ENCODE measurements at regions not wholly inside any gene's neighbourhood (a gene's known extent, or its start where the extent isn't known, plus 50 kb on each side); places are given as distances from the start of the nearest gene placed in this dataset.
"Not testable (repeated sequence)": the region's sequence is repeated elsewhere in the genome, so short reads cannot be mapped to it uniquely, and the experiment has no call there.

DNA sequence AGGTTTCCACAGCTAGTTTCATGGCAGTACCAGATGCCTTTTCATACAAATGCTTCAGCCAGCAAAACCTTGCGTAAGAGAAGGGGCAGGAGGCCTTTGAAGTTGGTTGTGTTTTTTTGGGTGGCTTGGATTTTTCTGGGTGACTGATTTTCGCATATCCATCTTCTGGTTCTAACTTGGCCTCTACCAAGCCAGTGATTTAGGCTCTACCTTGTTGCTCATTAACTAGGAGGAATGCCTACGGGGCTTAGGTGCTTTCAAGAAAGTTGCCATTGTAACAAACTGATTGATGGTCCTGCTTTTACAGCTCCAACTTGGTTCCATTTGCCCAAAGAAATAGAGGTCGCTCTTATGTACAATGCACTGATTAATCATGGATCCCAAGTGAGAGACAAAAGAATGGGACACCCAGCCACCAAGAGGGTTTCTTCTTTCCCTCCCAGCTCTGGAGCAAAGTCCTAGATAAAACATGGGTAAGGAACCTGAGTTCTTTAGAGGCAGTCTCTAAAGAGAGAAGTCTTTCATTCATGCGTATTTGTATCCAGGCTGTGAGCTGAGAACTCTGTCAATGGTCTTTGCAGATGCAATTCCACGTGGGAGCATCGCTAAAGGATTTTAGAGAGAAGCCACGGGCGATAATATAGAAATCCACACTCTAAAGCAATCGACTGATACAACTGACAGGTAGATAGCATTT, 92.1 kb upstream of the FGFR2 start:
- in situ Hi-C loops (cut with HindIII; ENCODE audit: low pct_unique_long_range_greater_than_20kb, low sequenced_read_pairs): no loop called here
- no peak for DNase-seq (ENCODE audit: low read depth, low spot score)

DNA sequence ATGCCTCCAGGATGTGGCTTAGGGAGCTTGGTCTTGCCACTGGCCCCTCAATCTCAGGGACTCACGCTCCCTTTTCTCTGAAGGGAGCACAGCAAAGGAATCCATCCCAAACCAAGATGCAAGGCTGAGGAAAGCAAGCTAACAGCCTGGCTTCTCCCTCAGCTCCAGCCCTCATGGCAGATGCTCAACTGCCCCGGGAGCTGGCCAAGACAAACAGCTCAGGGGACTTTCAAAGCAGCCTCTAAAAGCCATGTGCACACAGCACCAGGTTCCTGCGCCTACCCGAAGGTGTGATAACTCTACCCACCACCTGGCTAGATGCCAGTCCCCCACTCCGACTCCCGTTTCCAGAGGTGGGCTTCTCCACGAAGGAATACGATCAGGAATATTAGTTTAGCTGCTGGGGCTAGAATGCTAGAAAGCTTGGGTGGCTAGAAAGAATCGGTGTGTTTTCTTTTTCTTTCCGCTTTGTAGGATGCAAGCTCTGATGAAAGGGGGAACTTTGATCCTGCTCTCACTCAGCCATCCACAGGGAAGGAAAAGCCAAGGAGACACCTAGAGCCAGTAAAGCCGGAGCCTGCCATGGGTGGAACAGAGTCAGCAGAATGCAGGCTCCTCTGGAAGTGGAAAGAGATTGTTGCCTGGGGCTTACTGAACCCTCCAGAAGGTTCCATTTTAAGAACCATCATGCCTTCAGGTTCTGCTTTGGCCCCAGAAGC, 89.0 kb upstream of the FGFR2 start:
- no peak for DNase-seq (ENCODE audit: low read depth, low spot score)
- in situ Hi-C loops (cut with HindIII; ENCODE audit: low pct_unique_long_range_greater_than_20kb, low sequenced_read_pairs): no loop called here

GRCh38 chr10:121684276-121684675, 86.0 kb upstream of the FGFR2 start:
- DNase-seq (ENCODE audit: low read depth, low spot score): no peak
- in situ Hi-C loops (cut with HindIII; ENCODE audit: low pct_unique_long_range_greater_than_20kb, low sequenced_read_pairs): no loop called here

- in situ Hi-C loops (cut with HindIII; ENCODE audit: low pct_unique_long_range_greater_than_20kb, low sequenced_read_pairs): no loop called here
- DNase-seq (ENCODE audit: low read depth, low spot score): no peak
These were observed 85.6 kb upstream of the FGFR2 start for GRCh38 chr10:121683816-121684215.

DNA sequence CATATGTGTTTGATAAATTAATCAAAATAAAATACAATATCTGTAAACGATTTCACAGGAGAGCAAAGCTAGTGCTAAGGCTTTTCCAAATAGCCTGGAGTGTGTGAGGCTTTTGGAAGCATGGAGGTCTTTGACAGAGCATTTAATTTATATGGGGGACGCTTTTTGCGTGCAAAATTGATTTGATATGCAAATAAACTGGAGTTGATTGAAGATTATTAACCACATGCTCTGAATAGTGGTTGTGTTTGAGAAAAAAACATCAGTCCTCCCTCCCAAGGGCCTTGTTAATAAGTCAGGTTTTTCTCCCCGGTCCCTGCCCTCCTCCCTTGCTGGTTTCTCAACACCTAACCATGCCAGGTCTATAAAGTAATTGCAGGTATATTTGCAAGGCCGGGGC, 85.1 kb upstream of the FGFR2 start:
- in situ Hi-C loops (cut with HindIII; ENCODE audit: low pct_unique_long_range_greater_than_20kb, low sequenced_read_pairs): no loop called here
- DNase-seq (ENCODE audit: low read depth, low spot score): no peak

- in situ Hi-C loops (cut with HindIII; ENCODE audit: low pct_unique_long_range_greater_than_20kb, low sequenced_read_pairs): no loop called here
- DNase-seq (ENCODE audit: low read depth, low spot score): no peak
These were observed 83.9 kb upstream of the FGFR2 start for GRCh38 chr10:121681997-121682687.

- DNase-seq (ENCODE audit: low read depth, low spot score): no peak
- in situ Hi-C loops (cut with HindIII; ENCODE audit: low pct_unique_long_range_greater_than_20kb, low sequenced_read_pairs): no loop called here
These were observed 82.8 kb upstream of the FGFR2 start for GRCh38 chr10:121680879-121681655.

DNA sequence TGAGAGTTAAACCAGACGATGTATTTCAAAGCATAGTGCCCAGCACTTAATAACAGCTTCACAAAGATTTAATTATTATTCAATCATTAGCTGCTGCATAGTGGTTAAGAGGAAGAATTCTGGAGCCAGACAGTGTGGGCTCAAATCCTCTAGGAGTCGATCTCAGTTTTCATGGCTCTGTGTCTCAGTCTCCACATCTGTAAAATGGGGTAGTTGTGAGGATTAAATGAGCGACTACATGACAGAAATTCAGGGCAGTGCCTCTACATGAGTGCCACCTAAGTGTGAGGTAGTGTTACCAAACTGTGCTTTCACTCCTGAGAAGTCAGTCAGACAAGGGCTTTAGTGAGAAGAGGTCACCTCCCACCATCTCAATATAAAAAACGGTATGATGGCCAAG, 81.7 kb upstream of the FGFR2 start:
- DNase-seq (ENCODE audit: low read depth, low spot score): no peak
- in situ Hi-C loops (cut with HindIII; ENCODE audit: low pct_unique_long_range_greater_than_20kb, low sequenced_read_pairs): no loop called here

DNA sequence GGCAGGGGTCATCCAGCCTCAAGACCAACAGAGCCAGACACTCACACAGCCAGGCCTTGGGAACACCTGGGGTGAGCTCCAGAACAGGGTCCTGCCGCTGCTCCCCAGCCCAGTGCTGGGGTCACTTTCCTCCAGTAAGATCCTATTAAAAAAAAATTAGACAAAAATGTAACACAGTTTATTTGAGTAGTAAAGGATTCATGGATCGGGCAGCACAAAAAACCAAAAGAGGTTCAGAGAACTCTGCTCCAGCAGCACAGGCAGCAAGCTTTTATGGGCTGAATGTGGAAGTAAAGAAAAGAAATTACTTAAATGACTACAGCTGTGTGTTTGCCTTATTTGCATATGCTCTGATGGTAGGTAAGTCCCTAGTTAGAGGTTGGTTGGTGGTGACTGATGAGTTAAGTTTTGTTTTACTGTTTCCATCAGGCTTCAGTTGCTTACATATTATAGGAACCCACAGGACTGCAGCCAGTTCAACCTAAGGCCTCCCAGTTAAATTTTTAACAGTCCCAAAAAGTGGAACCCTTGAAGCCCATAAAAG, 80.5 kb upstream of the FGFR2 start:
- no peak for DNase-seq (ENCODE audit: low read depth, low spot score)
- in situ Hi-C loops (cut with HindIII; ENCODE audit: low pct_unique_long_range_greater_than_20kb, low sequenced_read_pairs): no loop called here

DNA sequence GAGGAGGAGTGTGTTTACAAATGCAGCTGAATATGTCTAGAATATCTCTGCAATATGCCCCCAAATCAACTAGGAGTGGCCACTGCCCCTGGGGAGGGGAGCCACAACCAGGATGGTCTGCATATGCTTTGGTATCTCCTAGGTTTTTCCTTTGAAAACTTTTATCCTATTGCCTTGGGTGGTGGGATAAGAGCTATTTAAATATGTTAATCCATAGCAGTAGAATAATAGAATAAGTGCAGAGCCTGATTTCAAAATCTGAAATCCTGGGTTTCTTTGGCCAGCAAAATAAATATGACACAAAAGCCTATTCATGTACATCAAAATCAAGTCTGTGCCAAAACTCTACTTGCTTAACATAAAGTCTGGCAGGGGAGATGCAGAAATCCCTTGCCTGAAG, 79.6 kb upstream of the FGFR2 start:
- in situ Hi-C loops (cut with HindIII; ENCODE audit: low pct_unique_long_range_greater_than_20kb, low sequenced_read_pairs): no loop called here
- DNase-seq (ENCODE audit: low read depth, low spot score): no peak

DNA sequence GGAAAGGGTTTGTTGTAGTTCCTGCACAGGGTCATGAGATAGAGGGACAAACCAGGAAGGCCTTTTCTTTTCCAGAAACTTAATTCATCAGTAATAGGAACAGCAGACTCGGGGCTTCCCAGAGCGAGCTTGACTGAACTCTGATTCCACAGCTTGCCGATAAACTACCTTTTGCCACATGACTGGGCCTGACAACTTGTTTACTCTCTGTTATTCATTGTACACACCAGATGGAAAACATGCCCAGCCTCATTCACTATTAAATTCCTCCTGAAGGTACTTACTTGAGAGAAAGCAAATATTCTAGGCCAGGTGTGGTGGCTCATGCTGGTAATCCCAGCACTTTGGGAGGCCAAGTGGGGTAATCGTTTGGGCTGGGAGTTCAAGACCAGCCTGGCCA, 77.1 kb upstream of the FGFR2 start:
- in situ Hi-C loops (cut with HindIII; ENCODE audit: low pct_unique_long_range_greater_than_20kb, low sequenced_read_pairs): no loop called here

GRCh38 chr10:121674885-121675284, 76.6 kb upstream of the FGFR2 start:
- no peak for DNase-seq (ENCODE audit: low read depth, low spot score)
- in situ Hi-C loops (cut with HindIII; ENCODE audit: low pct_unique_long_range_greater_than_20kb, low sequenced_read_pairs): no loop called here

More for the DNA sequence above, 77.1 kb upstream of the FGFR2 start:
- DNase-seq (ENCODE audit: low read depth, low spot score): no peak

GRCh38 chr10:121672733-121673132, 74.5 kb upstream of the FGFR2 start:
- in situ Hi-C loops (cut with HindIII; ENCODE audit: low pct_unique_long_range_greater_than_20kb, low sequenced_read_pairs): no loop called here
- no peak for DNase-seq (ENCODE audit: low read depth, low spot score)

DNA sequence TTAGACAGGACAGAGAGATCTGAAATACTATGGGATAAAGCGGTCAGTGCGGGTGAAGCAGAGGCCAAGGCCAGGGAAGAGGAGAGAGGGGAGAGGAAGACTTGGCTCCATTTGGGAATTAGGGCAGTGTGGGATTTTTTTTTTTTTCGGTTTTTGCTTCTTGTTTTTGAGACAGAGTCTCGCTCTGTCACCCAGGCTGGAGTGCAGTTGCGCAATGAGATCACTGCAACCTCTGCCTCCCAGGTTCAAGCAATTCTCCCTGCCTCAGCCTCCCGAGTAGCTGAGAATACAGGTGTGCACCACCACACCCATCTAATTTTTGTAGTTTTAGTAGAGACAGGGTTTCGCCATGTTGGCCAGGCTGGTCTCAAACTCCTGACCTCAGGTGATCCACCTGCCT, 71.6 kb upstream of the FGFR2 start:
- in situ Hi-C loops (cut with HindIII; ENCODE audit: low pct_unique_long_range_greater_than_20kb, low sequenced_read_pairs); DNase-seq (ENCODE audit: low read depth, low spot score): not testable (repeated sequence)

- in situ Hi-C loops (cut with HindIII; ENCODE audit: low pct_unique_long_range_greater_than_20kb, low sequenced_read_pairs): no loop called here
- DNase-seq (ENCODE audit: low read depth, low spot score): no peak
These were observed 70.8 kb upstream of the FGFR2 start for GRCh38 chr10:121669028-121669374.

DNA sequence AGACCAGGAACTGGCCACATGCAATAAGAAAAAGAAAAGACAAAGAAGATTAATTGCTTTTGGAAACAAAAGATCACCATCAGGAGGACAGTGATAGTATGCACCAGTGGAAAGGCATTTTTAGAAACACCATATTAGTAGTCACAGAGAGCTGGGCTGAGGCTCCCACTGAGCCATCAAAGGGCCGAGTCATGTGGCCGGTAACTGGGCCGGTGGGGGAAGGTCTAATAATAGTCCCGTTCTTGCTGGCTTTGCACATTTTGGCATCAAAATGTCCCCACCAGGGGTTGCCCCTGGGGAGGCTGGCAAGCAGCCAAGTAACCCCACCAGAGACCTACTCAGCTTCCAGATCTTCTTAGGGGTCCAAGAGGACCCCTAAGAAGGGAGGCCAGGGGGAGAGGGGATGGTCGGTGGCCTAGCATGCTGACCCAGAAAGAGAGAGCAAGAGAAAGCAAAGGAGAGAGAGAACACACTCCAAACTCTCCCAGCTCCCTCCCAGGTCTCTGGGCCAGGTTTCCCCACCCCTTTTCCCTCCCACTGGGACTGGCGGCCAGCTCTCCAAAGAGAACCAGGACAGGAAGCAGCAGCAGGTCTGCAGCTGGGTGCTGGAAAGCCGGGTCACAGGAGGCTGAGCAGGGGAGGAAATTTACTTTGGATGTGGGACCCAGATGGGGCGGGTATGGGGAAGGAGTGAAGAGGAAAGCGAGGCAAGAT, 70.2 kb upstream of the FGFR2 start:
- peak; percentile 3 for DNase-seq (ENCODE audit: low read depth, low spot score)
- in situ Hi-C loops (cut with HindIII; ENCODE audit: low pct_unique_long_range_greater_than_20kb, low sequenced_read_pairs): no loop called here

- in situ Hi-C loops (cut with HindIII; ENCODE audit: low pct_unique_long_range_greater_than_20kb, low sequenced_read_pairs): no loop called here
- DNase-seq (ENCODE audit: low read depth, low spot score): no peak
These were observed 69.7 kb upstream of the FGFR2 start for GRCh38 chr10:121667948-121668313.

All from SK-MEL-5 (cell line).